ENCODE measurements at regions not wholly inside any gene's neighbourhood (a gene's known extent, or its start where the extent isn't known, plus 50 kb on each side); places are given as distances from the start of the nearest gene placed in this dataset.

DNA sequence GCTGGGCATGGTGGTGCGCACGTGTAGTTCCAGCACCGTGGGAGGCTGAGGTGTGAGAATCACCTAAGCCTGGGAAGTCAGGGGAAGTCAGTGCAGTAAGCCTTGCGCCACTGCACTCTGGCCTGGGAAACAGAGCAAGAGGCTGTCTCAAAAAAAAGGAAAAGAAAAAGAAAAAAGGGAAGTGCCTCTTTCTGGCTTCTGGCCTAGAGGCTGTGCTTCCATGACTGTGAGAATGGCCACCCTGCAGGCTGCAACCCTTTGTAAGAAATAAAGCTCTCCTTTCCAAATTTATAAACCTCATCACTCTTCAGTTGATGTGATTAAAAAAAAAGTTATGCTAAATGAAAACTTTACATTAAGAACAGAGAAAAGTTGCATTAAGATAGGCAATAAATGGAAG, 774.3 kb downstream of the TUSC7 start:
- H3K27ac ChIP-seq: no peak overlapping the region
- H3K9me3 ChIP-seq (ENCODE audit: control insufficient read depth, low read length): no peaks in the 10 kb centered on the region
- H3K4me2 ChIP-seq (ENCODE audit: low read length): no peak overlapping the region
- H3K79me2 ChIP-seq: no peaks in the 10 kb centered on the region
- no peak for TF ChIP-seq CTCF (IDR thresholded peaks at IDR 0.05)
- H3K36me3 ChIP-seq (ENCODE audit: control insufficient read depth, insufficient read depth, low read length): no peaks in the 10 kb centered on the region
- no peaks in the 10 kb centered on the region for H3K27me3 ChIP-seq (ENCODE audit: control insufficient read depth, insufficient read depth, low read length)
- H3K9ac ChIP-seq: no peak overlapping the region
- no peaks in the 10 kb centered on the region for H3K4me1 ChIP-seq
- no peak overlapping the region for H2AFZ ChIP-seq
- H3K4me3 ChIP-seq (ENCODE audit: low read depth, low read length): no peak overlapping the region

DNA sequence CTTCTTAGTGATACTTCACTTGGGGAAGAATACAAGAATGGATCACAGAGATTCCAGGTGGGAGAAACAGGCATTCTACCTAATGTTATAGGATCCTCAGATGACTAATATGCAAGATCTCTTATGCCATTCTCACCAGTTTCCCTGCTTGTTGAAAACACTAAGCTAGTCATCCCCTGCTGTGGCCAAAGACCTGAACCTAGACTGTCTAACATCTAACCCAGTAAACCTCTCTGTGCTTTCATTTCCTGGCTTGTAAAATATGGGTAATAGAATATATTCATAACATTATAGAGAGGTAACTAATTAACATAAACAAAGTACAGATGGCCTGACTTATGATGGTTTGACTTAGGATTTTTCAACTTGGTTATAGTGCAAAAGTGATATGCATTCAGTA, 776.3 kb downstream of the TUSC7 start:
- Histone ChIP-seq H3K36me3 (ENCODE audit: control insufficient read depth, insufficient read depth, low read length) (no peaks in the 10 kb centered on the region), H3K9me3 (ENCODE audit: control insufficient read depth, low read length) (no peaks in the 10 kb centered on the region), H3K4me3 (ENCODE audit: low read depth, low read length) (no peak overlapping the region), H3K79me2 (no peaks in the 10 kb centered on the region), H3K4me1 (no peaks in the 10 kb centered on the region), H2AFZ (no peak overlapping the region), H3K27ac (no peak overlapping the region), H3K9ac (no peak overlapping the region), H3K4me2 (ENCODE audit: low read length) (no peak overlapping the region), H3K27me3 (ENCODE audit: control insufficient read depth, insufficient read depth, low read length) (no peaks in the 10 kb centered on the region)
- TF ChIP-seq CTCF (IDR thresholded peaks at IDR 0.05): no peak

GRCh38 chr3:117486719-117487716, 777.4 kb downstream of the TUSC7 start:
- no peaks in the 10 kb centered on the region for H3K36me3 ChIP-seq (ENCODE audit: control insufficient read depth, insufficient read depth, low read length)
- no peaks in the 10 kb centered on the region for H3K79me2 ChIP-seq
- H3K4me3 ChIP-seq (ENCODE audit: low read depth, low read length): no peak overlapping the region
- H3K27ac ChIP-seq: no peak overlapping the region
- no peaks in the 10 kb centered on the region for H3K4me1 ChIP-seq
- no peak overlapping the region for H3K4me2 ChIP-seq (ENCODE audit: low read length)
- no peaks in the 10 kb centered on the region for H3K27me3 ChIP-seq (ENCODE audit: control insufficient read depth, insufficient read depth, low read length)
- no peak for TF ChIP-seq CTCF (IDR thresholded peaks at IDR 0.05)
- H2AFZ ChIP-seq: no peak overlapping the region
- no peak overlapping the region for H3K9ac ChIP-seq
- no peaks in the 10 kb centered on the region for H3K9me3 ChIP-seq (ENCODE audit: control insufficient read depth, low read length)

GRCh38 chr3:117488983-117489382, 779.4 kb downstream of the TUSC7 start:
- Histone ChIP-seq H2AFZ (no peak overlapping the region), H3K4me3 (ENCODE audit: low read depth, low read length) (no peak overlapping the region), H3K36me3 (ENCODE audit: control insufficient read depth, insufficient read depth, low read length) (no peaks in the 10 kb centered on the region), H3K4me2 (ENCODE audit: low read length) (no peak overlapping the region), H3K9me3 (ENCODE audit: control insufficient read depth, low read length) (no peaks in the 10 kb centered on the region), H3K27ac (no peak overlapping the region), H3K9ac (no peak overlapping the region), H3K4me1 (no peaks in the 10 kb centered on the region), H3K79me2 (no peaks in the 10 kb centered on the region), H3K27me3 (ENCODE audit: control insufficient read depth, insufficient read depth, low read length) (no peaks in the 10 kb centered on the region)
- no peak for TF ChIP-seq CTCF (IDR thresholded peaks at IDR 0.05)

Data from parathyroid adenoma (tissue), 2 donors.